Neural cell (in vitro differentiated cells): ENCODE measurements at regions not wholly inside any gene's neighbourhood (a gene's known extent, or its start where the extent isn't known, plus 50 kb on each side); places are given as distances from the start of the nearest gene placed in this dataset.

Experiments used
- H2AFZ ChIP-seq: fragments of 200-600, 300-800 bp; sonication (generic), shearing (Covaris generic); 2 replicates; pipeline ENCODE4 v1.6.0; 2014; ENCODE audit warnings: low read depth, mild to moderate bottlenecking, antibody characterized with exemption, low read length, moderate library complexity
- H3F3A ChIP-seq: fragments of 200-600 bp; shearing (Covaris generic); 2 replicates; pipeline ENCODE4 v1.6.1; 2016; ENCODE audit warnings: mild to moderate bottlenecking, moderate library complexity, mixed read lengths, antibody characterized with exemption, low read length; ENCODE audit not compliant: insufficient read depth, poor library complexity, severe bottlenecking
- H3K27ac ChIP-seq: fragments of 200-600, 300-800 bp; sonication (generic), shearing (Covaris generic); 2 replicates; pipeline ENCODE4 v1.5.1; 2014; ENCODE audit warnings: mild to moderate bottlenecking, low read length, moderate library complexity
- H3K27me3 ChIP-seq: fragments of 300-800, 200-600 bp; sonication (generic), shearing (Covaris generic); 2 replicates; pipeline ENCODE4 v1.6.0; 2014; ENCODE audit warnings: mild to moderate bottlenecking, low read depth, low read length, moderate library complexity; ENCODE audit not compliant: insufficient read depth
- H3K36me3 ChIP-seq: fragments of 300-800, 200-600 bp; sonication (generic), shearing (Covaris generic); 2 replicates; pipeline ENCODE4 v1.5.1; 2014; ENCODE audit warnings: mild to moderate bottlenecking, antibody characterized with exemption, low read length, moderate library complexity; ENCODE audit not compliant: insufficient read depth
- H3K4me2 ChIP-seq: fragments of 300-800, 200-600 bp; sonication (generic), shearing (Covaris generic); 2 replicates; pipeline ENCODE4 v1.6.0; 2014; ENCODE audit warnings: mild to moderate bottlenecking, low read length
- H3K4me3 ChIP-seq: fragments of 300-800, 200-600 bp; sonication (generic), shearing (Covaris generic); 2 replicates; pipeline ENCODE4 v1.5.1; 2014; ENCODE audit warnings: mild to moderate bottlenecking, low read length, moderate library complexity
- H3K79me2 ChIP-seq: fragments of 200-600 bp; shearing (Covaris generic); replicated peaks from 2 replicates; pipeline ENCODE4 v1.6.0; 2014; ENCODE audit warnings: mild to moderate bottlenecking, low read length, moderate library complexity; ENCODE audit not compliant: insufficient read depth
- H3K9ac ChIP-seq: fragments of 300-800, 200-600 bp; sonication (generic), shearing (Covaris generic); 2 replicates; pipeline ENCODE4 v1.6.1; 2016; ENCODE audit warnings: mild to moderate bottlenecking, low read length, mixed read lengths
- H3K9me2 ChIP-seq: fragments of 200-600 bp; shearing (Covaris generic); 2 replicates; pipeline ENCODE4 v1.6.1; 2016; ENCODE audit warnings: mild to moderate bottlenecking, low read length, mixed read lengths; ENCODE audit not compliant: insufficient read depth
- H3K9me3 ChIP-seq: fragments of 200-600, 300-800 bp; sonication (generic), shearing (Covaris generic); 2 replicates; pipeline ENCODE4 v1.6.1; 2016; ENCODE audit warnings: mild to moderate bottlenecking, mixed run types, low read length, moderate library complexity, mixed read lengths
- H4K20me1 ChIP-seq: fragments of 200-600 bp; shearing (Covaris generic); 2 replicates; pipeline ENCODE4 v1.6.1; 2016; ENCODE audit warnings: mild to moderate bottlenecking, mixed run types; ENCODE audit not compliant: insufficient read depth
- CTCF ChIP-seq: fragments of 450-650 bp; IDR thresholded peaks from 2 replicates; pipeline ENCODE4 v1.5.1; 2014; ENCODE audit warnings: antibody characterized with exemption, mild to moderate bottlenecking, moderate library complexity; ENCODE audit not compliant: poor library complexity, severe bottlenecking
- EP300 ChIP-seq: fragments of 450-650 bp; conservative IDR thresholded peaks from 2 replicates; pipeline ENCODE4 v1.6.1; 2014; ENCODE audit warnings: antibody characterized with exemption, mild to moderate bottlenecking, moderate library complexity; ENCODE audit not compliant: poor library complexity, severe bottlenecking
- EZH2 ChIP-seq: fragments of 200-600, 300-800 bp; shearing (Covaris generic), sonication (generic); IDR thresholded peaks from 2 replicates; pipeline ENCODE4 v1.6.1; 2014; ENCODE audit warnings: antibody characterized with exemption, low read length, borderline replicate concordance, mild to moderate bottlenecking; ENCODE audit not compliant: insufficient read depth, poor library complexity, severe bottlenecking
- MXI1 ChIP-seq: fragments of 450-650 bp; conservative IDR thresholded peaks from 2 replicates; pipeline ENCODE4 v1.6.1; 2014; ENCODE audit warnings: antibody characterized with exemption, mild to moderate bottlenecking; ENCODE audit not compliant: poor library complexity, severe bottlenecking
- POLR2AphosphoS5 ChIP-seq: IDR thresholded peaks from 2 replicates; pipeline ENCODE4 v1.6.1; 2012
- RAD21 ChIP-seq: fragments of 450-650 bp; conservative IDR thresholded peaks from 2 replicates; pipeline ENCODE4 v1.6.1; 2014; ENCODE audit warnings: antibody characterized with exemption, mild to moderate bottlenecking, moderate library complexity
- SMC3 ChIP-seq: fragments of 450-650 bp; conservative IDR thresholded peaks from 2 replicates; pipeline ENCODE4 v1.6.1; 2014; ENCODE audit warnings: antibody characterized with exemption, mild to moderate bottlenecking, moderate library complexity; ENCODE audit not compliant: poor library complexity
- TAF1 ChIP-seq: IDR thresholded peaks from 2 replicates; pipeline ENCODE4 v1.6.1; 2012; ENCODE audit warnings: low read depth
- TF ChIP-seq, protein P1 (sequence below): IDR thresholded peaks from 2 replicates; pipeline ENCODE4 v1.6.1; 2012; ENCODE audit warnings: borderline replicate concordance

- Histone ChIP-seq H4K20me1 (no peaks in the 10 kb centered on the region), H3K79me2 (no peaks in the 10 kb centered on the region), H3K36me3 (no peaks in the 10 kb centered on the region), H3K27me3 (no peaks in the 10 kb centered on the region), H3K4me2 (no peak overlapping the region), H3K9me2 (no peaks in the 10 kb centered on the region), H3K9ac (no peak overlapping the region), H3K9me3 (no peaks in the 10 kb centered on the region), H3K27ac (no peak overlapping the region), H3F3A (no peaks in the 10 kb centered on the region), H2AFZ (no peak overlapping the region), H3K4me3 (no peak overlapping the region)
- TF ChIP-seq POLR2AphosphoS5 = no peak
- no peak for TF ChIP-seq EZH2
- TF ChIP-seq EP300 = no peak
- TF ChIP-seq TAF1 = no peak
- TF ChIP-seq SMC3 = no peak
- TF ChIP-seq, protein P1, sequence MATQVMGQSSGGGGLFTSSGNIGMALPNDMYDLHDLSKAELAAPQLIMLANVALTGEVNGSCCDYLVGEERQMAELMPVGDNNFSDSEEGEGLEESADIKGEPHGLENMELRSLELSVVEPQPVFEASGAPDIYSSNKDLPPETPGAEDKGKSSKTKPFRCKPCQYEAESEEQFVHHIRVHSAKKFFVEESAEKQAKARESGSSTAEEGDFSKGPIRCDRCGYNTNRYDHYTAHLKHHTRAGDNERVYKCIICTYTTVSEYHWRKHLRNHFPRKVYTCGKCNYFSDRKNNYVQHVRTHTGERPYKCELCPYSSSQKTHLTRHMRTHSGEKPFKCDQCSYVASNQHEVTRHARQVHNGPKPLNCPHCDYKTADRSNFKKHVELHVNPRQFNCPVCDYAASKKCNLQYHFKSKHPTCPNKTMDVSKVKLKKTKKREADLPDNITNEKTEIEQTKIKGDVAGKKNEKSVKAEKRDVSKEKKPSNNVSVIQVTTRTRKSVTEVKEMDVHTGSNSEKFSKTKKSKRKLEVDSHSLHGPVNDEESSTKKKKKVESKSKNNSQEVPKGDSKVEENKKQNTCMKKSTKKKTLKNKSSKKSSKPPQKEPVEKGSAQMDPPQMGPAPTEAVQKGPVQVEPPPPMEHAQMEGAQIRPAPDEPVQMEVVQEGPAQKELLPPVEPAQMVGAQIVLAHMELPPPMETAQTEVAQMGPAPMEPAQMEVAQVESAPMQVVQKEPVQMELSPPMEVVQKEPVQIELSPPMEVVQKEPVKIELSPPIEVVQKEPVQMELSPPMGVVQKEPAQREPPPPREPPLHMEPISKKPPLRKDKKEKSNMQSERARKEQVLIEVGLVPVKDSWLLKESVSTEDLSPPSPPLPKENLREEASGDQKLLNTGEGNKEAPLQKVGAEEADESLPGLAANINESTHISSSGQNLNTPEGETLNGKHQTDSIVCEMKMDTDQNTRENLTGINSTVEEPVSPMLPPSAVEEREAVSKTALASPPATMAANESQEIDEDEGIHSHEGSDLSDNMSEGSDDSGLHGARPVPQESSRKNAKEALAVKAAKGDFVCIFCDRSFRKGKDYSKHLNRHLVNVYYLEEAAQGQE = no peak
- TF ChIP-seq MXI1 = no peak
- TF ChIP-seq RAD21 = no peak
- TF ChIP-seq CTCF = no peak
Observed at GRCh38 chr6:8315154-8315553, 120.2 kb downstream of the SLC35B3 start.

- no peaks in the 10 kb centered on the region for H3F3A ChIP-seq
- H2AFZ ChIP-seq = no peak overlapping the region
- no peaks in the 10 kb centered on the region for H3K79me2 ChIP-seq
- no peaks in the 10 kb centered on the region for H3K9me2 ChIP-seq
- H3K27ac ChIP-seq = no peak overlapping the region
- no peaks in the 10 kb centered on the region for H3K9me3 ChIP-seq
- H4K20me1 ChIP-seq = no peaks in the 10 kb centered on the region
- no peaks in the 10 kb centered on the region for H3K27me3 ChIP-seq
- H3K4me3 ChIP-seq = no peak overlapping the region
- no peak overlapping the region for H3K9ac ChIP-seq
- H3K36me3 ChIP-seq = no peaks in the 10 kb centered on the region
- H3K4me2 ChIP-seq = no peak overlapping the region
- TF ChIP-seq MXI1 = no peak
- TF ChIP-seq CTCF = no peak
- TF ChIP-seq EP300 = no peak
- no peak for TF ChIP-seq EZH2
- no peak for TF ChIP-seq POLR2AphosphoS5
- TF ChIP-seq, protein P1 = no peak
- TF ChIP-seq RAD21 = no peak
Observed at GRCh38 chr6:8301502-8301901, 133.8 kb downstream of the SLC35B3 start.
